Transverse colon (tissue), 4 donors: ENCODE measurements at regions not wholly inside any gene's neighbourhood (a gene's known extent, or its start where the extent isn't known, plus 50 kb on each side); places are given as distances from the start of the nearest gene placed in this dataset.

Experiments used
- DNase-seq: peaks from one replicate; pipeline ENCODE4 v3.0.0-alpha.2; 2019
- H3K27ac ChIP-seq, 4 donors: fragments of 200-600 bp; sonication (generic); 2 replicates each; pipeline ENCODE4 v1.5.1; 2016 to 2018; ENCODE audit warnings: inconsistent platforms in 4 of 4
- H3K27me3 ChIP-seq: fragments of 200-600 bp; sonication (generic); 2 replicates; pipeline ENCODE4 v1.5.1; 2017; ENCODE audit warnings: inconsistent platforms
- H3K36me3 ChIP-seq, 4 donors: fragments of 200-600 bp; sonication (generic); 2 replicates each; pipeline ENCODE4 v1.5.1; 2017 to 2019; ENCODE audit warnings: inconsistent platforms in 4 of 4
- H3K4me1 ChIP-seq, 4 donors: fragments of 200-600 bp; sonication (generic); 2 replicates each; pipeline ENCODE4 v1.5.1; 2017 to 2020; ENCODE audit warnings: inconsistent platforms in 4 of 4
- H3K4me3 ChIP-seq, 4 donors: fragments of 200-600 bp; sonication (generic); 1 replicate in 1 of 4; 2 replicates in 3 of 4; pipeline versions ENCODE4 v1.5.1 to v1.6.1; 2017 to 2019; ENCODE audit warnings: inconsistent platforms in 4 of 4
- H3K9me3 ChIP-seq, 2 donors: fragments of 200-600 bp; sonication (generic); 2 replicates each; pipeline ENCODE4 v1.5.1; 2017 to 2019; ENCODE audit warnings: inconsistent platforms in 2 of 2
- CTCF ChIP-seq, 5 experiments: fragments of 200-600 bp in 3 of 5; fragments of 450-650 bp in 2 of 5; sonication (generic) in 3 of 5; IDR thresholded peaks; 1 replicate in 2 of 5; 2 replicates in 3 of 5; pipeline ENCODE4 v1.5.1; 2016 to 2017; ENCODE audit warnings: antibody characterized with exemption in 5 of 5, inconsistent platforms in 3 of 5, mild to moderate bottlenecking in 2 of 5, moderate library complexity in 1 of 5
- EP300 ChIP-seq: sonication (generic); formaldehyde crosslinking; IDR thresholded peaks from one replicate; pipeline ENCODE4 v1.6.1; 2017; ENCODE audit warnings: antibody characterized with exemption, low read depth
- POLR2A ChIP-seq: fragments of 450-650 bp; IDR thresholded peaks from one replicate; pipeline ENCODE4 v1.6.1; 2016; ENCODE audit warnings: antibody characterized with exemption, mild to moderate bottlenecking, moderate library complexity
- POLR2AphosphoS5 ChIP-seq, 3 donors: sonication (generic); formaldehyde crosslinking; IDR thresholded peaks; one replicate each; pipeline ENCODE4 v1.6.1; 2016; ENCODE audit warnings: antibody characterized with exemption in 3 of 3
- WGBS, 2 donors: methylation state at CpG; one replicate each; pipeline ENCODE4 v1.1.5; 2018; ENCODE audit warnings: low coverage in 1 of 2; 5-methylcytosine and 5-hydroxymethylcytosine counted together
- in situ Hi-C, 4 donors: fragments of 200-750 bp; cut with MboI; loops; one replicate each; pipeline versions ENCODE4 v1.15.0 to v1.15.1; 2017; ENCODE audit warnings: low sequenced_read_pairs in 3 of 4, low pct_ligation_motif_present in 1 of 4, low pct_unique_long_range_greater_than_20kb in 1 of 4
- intact Hi-C: fragments of 100-400 bp; cut with DNase I; formaldehyde crosslinking; loops from one replicate; pipeline ENCODE4 v1.15.1; 2023; ENCODE audit warnings: low total_unique reads

DNA sequence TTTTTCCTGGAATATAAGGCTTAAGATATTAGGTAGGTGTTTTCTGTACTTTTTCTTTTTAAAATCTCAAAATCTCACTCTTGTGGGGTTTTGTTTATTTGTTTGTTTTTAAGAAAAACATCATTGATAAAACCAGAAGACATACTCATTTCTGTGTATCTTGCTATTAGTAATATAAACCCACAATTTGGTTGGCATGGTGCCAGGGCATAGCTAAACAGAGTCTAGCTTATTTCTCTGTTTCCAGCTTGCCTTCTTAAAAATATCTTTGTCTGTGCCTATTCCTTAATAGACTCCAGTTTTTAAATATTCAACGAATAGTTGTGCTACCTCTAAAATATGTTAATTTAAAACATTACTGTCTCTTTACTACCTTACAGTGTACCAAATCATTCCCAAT is 1121.9 kb upstream of the PCDH20 start:
- intact Hi-C loops (no loop called here), in situ Hi-C loops (no loop called here)
- Histone ChIP-seq H3K9me3 (no peaks in the 10 kb centered on the region), H3K27me3 (no peaks in the 10 kb centered on the region), H3K36me3 (no peaks in the 10 kb centered on the region), H3K27ac (no peak overlapping the region), H3K4me3 (no peak overlapping the region), H3K4me1 (no peaks in the 10 kb centered on the region)
- TF ChIP-seq POLR2AphosphoS5 (IDR thresholded peaks at IDR 0.05) (no peak), EP300 (no peak), POLR2A (no peak), CTCF (IDR thresholded peaks at IDR 0.05) (no peak)
- DNase-seq: no peak
- WGBS, 2 donors: 81 to 88% methylated on average over 1 of the region's 1 CpG

DNA sequence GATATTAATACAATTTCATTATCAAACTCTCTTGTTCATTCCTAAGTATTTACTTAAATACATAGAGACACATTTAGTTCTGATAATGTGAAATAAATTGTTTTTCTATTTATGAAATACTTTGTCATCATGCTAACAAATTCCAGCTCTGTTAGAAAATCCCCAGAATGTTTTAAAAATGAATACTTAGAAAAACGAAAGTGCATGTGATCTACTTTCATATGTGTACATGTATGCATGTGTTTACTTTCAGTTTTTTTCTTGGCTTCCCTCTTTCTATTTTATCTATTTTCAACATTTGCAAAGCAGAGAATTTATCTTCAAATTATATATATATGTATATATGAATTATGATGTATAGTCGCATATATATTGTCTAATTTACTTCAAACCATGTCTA is 1110.0 kb upstream of the PCDH20 start:
- DNase-seq: no peak
- TF ChIP-seq EP300 (no peak), POLR2A (no peak), CTCF (IDR thresholded peaks at IDR 0.05) (no peak), POLR2AphosphoS5 (IDR thresholded peaks at IDR 0.05) (no peak)
- intact Hi-C loops: no loop called here
- no peaks in the 10 kb centered on the region for H3K4me1 ChIP-seq
- in situ Hi-C loops: no loop called here
- 55 to 71% methylated on average over 2 of the region's 2 CpGs for WGBS, 2 donors
- no peaks in the 10 kb centered on the region for H3K36me3 ChIP-seq
- no peaks in the 10 kb centered on the region for H3K27me3 ChIP-seq
- H3K4me3 ChIP-seq: no peak overlapping the region
- no peak overlapping the region for H3K27ac ChIP-seq
- no peaks in the 10 kb centered on the region for H3K9me3 ChIP-seq

- H3K4me1 ChIP-seq: no peaks in the 10 kb centered on the region
- H3K27me3 ChIP-seq: no peaks in the 10 kb centered on the region
- no peak overlapping the region for H3K4me3 ChIP-seq
- H3K36me3 ChIP-seq: no peaks in the 10 kb centered on the region
- intact Hi-C loops: no loop called here
- TF ChIP-seq EP300 (no peak), POLR2A (no peak), POLR2AphosphoS5 (IDR thresholded peaks at IDR 0.05) (no peak), CTCF (IDR thresholded peaks at IDR 0.05) (no peak)
- no peak for DNase-seq
- in situ Hi-C loops: no loop called here
- H3K9me3 ChIP-seq: no peaks in the 10 kb centered on the region
- H3K27ac ChIP-seq: no peak overlapping the region
- WGBS, 2 donors: 44 to 62% methylated on average over 1 of the region's 1 CpG
These were observed 1108.8 kb upstream of the PCDH20 start for GRCh38 chr13:62524498-62524897.

DNA sequence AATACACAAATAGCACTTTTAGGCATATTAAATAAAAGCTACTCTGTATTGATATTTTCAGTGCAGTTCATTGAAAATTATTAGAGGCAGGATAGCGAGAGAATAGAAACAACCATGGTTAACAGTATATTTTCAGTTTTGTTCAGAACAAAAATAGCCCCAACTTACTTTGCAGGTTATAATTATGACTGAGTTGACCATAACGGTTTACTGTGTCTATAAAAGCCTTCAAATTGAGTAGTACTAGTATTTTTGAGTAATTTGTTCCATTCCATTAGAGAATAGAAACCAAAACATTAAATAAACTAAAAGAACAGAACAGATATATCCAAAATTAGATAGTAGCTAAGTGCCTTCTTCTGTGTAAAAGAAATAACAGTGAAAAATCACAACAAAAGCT is 1108.4 kb upstream of the PCDH20 start:
- Histone ChIP-seq H3K36me3 (no peaks in the 10 kb centered on the region), H3K4me3 (no peak overlapping the region), H3K27ac (no peak overlapping the region), H3K4me1 (no peaks in the 10 kb centered on the region), H3K27me3 (no peaks in the 10 kb centered on the region), H3K9me3 (no peaks in the 10 kb centered on the region)
- WGBS, 2 donors: 62 to 70% methylated on average over 2 of the region's 2 CpGs
- TF ChIP-seq POLR2A (no peak), POLR2AphosphoS5 (IDR thresholded peaks at IDR 0.05) (no peak), CTCF (IDR thresholded peaks at IDR 0.05) (no peak), EP300 (no peak)
- DNase-seq: no peak
- in situ Hi-C loops: no loop called here
- intact Hi-C loops: no loop called here
